B cell (primary cell): ENCODE measurements at regions not wholly inside any gene's neighbourhood (a gene's known extent, or its start where the extent isn't known, plus 50 kb on each side); places are given as distances from the start of the nearest gene placed in this dataset.

Experiments used
- ATAC-seq: fragments of 200-7000 bp; cut with Tn5 transposase; one replicate; pipeline ENCODE4 v1.10.0; 2021; ENCODE audit warnings: low read depth, mild to moderate bottlenecking, moderate number of reproducible peaks, moderate library complexity
- CTCF ChIA-PET: fragments of 350-600 bp; sonication (Branson Sonifier 250); formaldehyde crosslinking; loops from one replicate; lab custom pipeline; 2021; ENCODE audit warnings: antibody characterized with exemption, inconsistent platforms; lab: Charles Lee
- POLR2A ChIA-PET: fragments of 350-600 bp; sonication (Branson Sonifier 250); formaldehyde crosslinking; loops from one replicate; lab custom pipeline; 2021; ENCODE audit warnings: antibody characterized with exemption; lab: Charles Lee
- DNase-seq: peaks from one replicate; pipeline ENCODE4 v3.0.0; 2013
- H2AFZ ChIP-seq: 2 replicates; pipeline ENCODE4 v1.6.1; 2012; ENCODE audit warnings: mild to moderate bottlenecking, low read depth, low read length; ENCODE audit not compliant: insufficient read depth, poor library complexity, severe bottlenecking
- H3K27ac ChIP-seq, 2 donors: 1 replicate in 1 of 2; 2 replicates in 1 of 2; pipeline ENCODE4 v1.5.1; 2012 to 2013; ENCODE audit warnings: low read length in 2 of 2, mild to moderate bottlenecking in 2 of 2, moderate library complexity in 1 of 2
- H3K27me3 ChIP-seq, 4 experiments: fragments of 200-600 bp in 1 of 4; sonication (generic) in 1 of 4; replicated peaks in 1 of 4; 1 replicate in 2 of 4; 2 replicates in 2 of 4; pipeline versions ENCODE4 v1.6.1 to v1.7.0; 2013 to 2016; ENCODE audit warnings: low read length in 3 of 4, mild to moderate bottlenecking in 2 of 4, mixed read lengths in 1 of 4, moderate library complexity in 1 of 4; ENCODE audit not compliant: insufficient read depth in 4 of 4, control insufficient read depth in 3 of 4; ENCODE audit errors: control extremely low read depth in 1 of 4
- H3K36me3 ChIP-seq, 2 experiments: replicated peaks in 1 of 2; 1 replicate in 1 of 2; 2 replicates in 1 of 2; pipeline versions ENCODE4 v1.6.1 to v1.7.1; 2013; ENCODE audit warnings: low read length in 1 of 2; ENCODE audit not compliant: insufficient read depth in 2 of 2, control insufficient read depth in 1 of 2; ENCODE audit errors: control extremely low read depth in 1 of 2, extremely low read depth in 1 of 2
- H3K4me1 ChIP-seq, 2 donors: fragments of 200-600 bp in 1 of 2; sonication (generic) in 1 of 2; 1 replicate in 1 of 2; 2 replicates in 1 of 2; pipeline versions ENCODE4 v1.5.1 to v1.6.1; 2013 to 2017; ENCODE audit warnings: low read length in 2 of 2; ENCODE audit not compliant: control insufficient read depth in 2 of 2, insufficient read depth in 2 of 2
- H3K4me2 ChIP-seq: replicated peaks from 2 replicates; pipeline ENCODE3; 2012; ENCODE audit warnings: mild to moderate bottlenecking, low read depth, low read length; ENCODE audit not compliant: poor library complexity, severe bottlenecking
- H3K4me3 ChIP-seq, 5 experiments: fragments of 200-600 bp in 1 of 5; sonication (generic) in 1 of 5; 1 replicate in 3 of 5; 2 replicates in 2 of 5; pipeline versions ENCODE4 v1.5.1 to v1.7.0; 2011 to 2016; ENCODE audit warnings: low read length in 4 of 5, mild to moderate bottlenecking in 4 of 5, low read depth in 2 of 5, control low read depth in 1 of 5, moderate library complexity in 1 of 5; ENCODE audit not compliant: insufficient read depth in 1 of 5; ENCODE audit errors: control extremely low read depth in 1 of 5, extremely low read depth in 1 of 5
- H3K79me2 ChIP-seq: fragments of 200-600 bp; sonication (generic); one replicate; pipeline ENCODE4 v1.6.0; 2016; ENCODE audit warnings: low read length; ENCODE audit not compliant: control insufficient read depth, insufficient read depth
- H3K9ac ChIP-seq: fragments of 200-600 bp; sonication (generic); 2 replicates; pipeline ENCODE4 v1.6.1; 2017; ENCODE audit warnings: mild to moderate bottlenecking, low read length, moderate library complexity
- H3K9me3 ChIP-seq, 3 donors: one replicate each; pipeline versions ENCODE4 v1.6.1 to v1.7.1; 2013; ENCODE audit warnings: low read length in 2 of 3; ENCODE audit not compliant: control insufficient read depth in 2 of 3, insufficient read depth in 1 of 3; ENCODE audit errors: control extremely low read depth in 1 of 3
- H4K20me1 ChIP-seq: 2 replicates; pipeline ENCODE4 v1.6.0; 2012; ENCODE audit warnings: mild to moderate bottlenecking, low read length; ENCODE audit not compliant: insufficient read depth, control insufficient read depth, poor library complexity, severe bottlenecking
- H3K27ac Mint-ChIP-seq: one replicate; pipeline ENCODE4 v1.8.0; 2021; ENCODE audit warnings: mixed read lengths
- H3K27me3 Mint-ChIP-seq: one replicate; pipeline ENCODE4 v1.8.0; 2021; ENCODE audit warnings: mixed read lengths
- H3K4me1 Mint-ChIP-seq: one replicate; pipeline ENCODE4 v1.8.0; 2021; ENCODE audit warnings: mixed read lengths
- H3K4me3 Mint-ChIP-seq: one replicate; pipeline ENCODE4 v1.8.0; 2021; ENCODE audit warnings: mixed read lengths
- H3K9me3 Mint-ChIP-seq: one replicate; pipeline ENCODE4 v1.8.0; 2022; ENCODE audit warnings: mixed read lengths; ENCODE audit not compliant: insufficient read depth
- EZH2 ChIP-seq: IDR thresholded peaks from 2 replicates; pipeline ENCODE4 v1.6.1; 2012; ENCODE audit warnings: borderline replicate concordance, low read depth, mild to moderate bottlenecking, moderate library complexity, low read length; ENCODE audit not compliant: insufficient read depth, poor library complexity, severe bottlenecking
- WGBS: methylation state at CpG from one replicate; pipeline ENCODE4 v1.1.5; 2013; ENCODE audit warnings: missing lambda C conversion rate; ENCODE audit not compliant: insufficient coverage; 5-methylcytosine and 5-hydroxymethylcytosine counted together
- intact Hi-C: fragments of 100-400 bp; cut with micrococcal nuclease; formaldehyde crosslinking; loops from one replicate; pipeline ENCODE4 v1.10.0; 2022
- TF ChIP-seq, protein P1 (sequence below): fragments of 200-600 bp; IDR thresholded peaks from one replicate; pipeline ENCODE4 v1.8.0; 2022; ENCODE audit warnings: antibody characterized with exemption, mild to moderate bottlenecking

- no peak overlapping the region for H3K27ac Mint-ChIP-seq
- H3K4me3 ChIP-seq, result no peak overlapping the region
- no peaks in the 10 kb centered on the region for H3K36me3 ChIP-seq
- TF ChIP-seq EZH2, result no peak
- TF ChIP-seq, protein P1, sequence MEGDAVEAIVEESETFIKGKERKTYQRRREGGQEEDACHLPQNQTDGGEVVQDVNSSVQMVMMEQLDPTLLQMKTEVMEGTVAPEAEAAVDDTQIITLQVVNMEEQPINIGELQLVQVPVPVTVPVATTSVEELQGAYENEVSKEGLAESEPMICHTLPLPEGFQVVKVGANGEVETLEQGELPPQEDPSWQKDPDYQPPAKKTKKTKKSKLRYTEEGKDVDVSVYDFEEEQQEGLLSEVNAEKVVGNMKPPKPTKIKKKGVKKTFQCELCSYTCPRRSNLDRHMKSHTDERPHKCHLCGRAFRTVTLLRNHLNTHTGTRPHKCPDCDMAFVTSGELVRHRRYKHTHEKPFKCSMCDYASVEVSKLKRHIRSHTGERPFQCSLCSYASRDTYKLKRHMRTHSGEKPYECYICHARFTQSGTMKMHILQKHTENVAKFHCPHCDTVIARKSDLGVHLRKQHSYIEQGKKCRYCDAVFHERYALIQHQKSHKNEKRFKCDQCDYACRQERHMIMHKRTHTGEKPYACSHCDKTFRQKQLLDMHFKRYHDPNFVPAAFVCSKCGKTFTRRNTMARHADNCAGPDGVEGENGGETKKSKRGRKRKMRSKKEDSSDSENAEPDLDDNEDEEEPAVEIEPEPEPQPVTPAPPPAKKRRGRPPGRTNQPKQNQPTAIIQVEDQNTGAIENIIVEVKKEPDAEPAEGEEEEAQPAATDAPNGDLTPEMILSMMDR, result no peak
- no peaks in the 10 kb centered on the region for H3K4me1 ChIP-seq
- 93% methylated on average over 11 of the region's 11 CpGs for WGBS
- DNase-seq (no peak), ATAC-seq (no peak)
- intact Hi-C loops, result no loop called here
- POLR2A ChIA-PET, result no interaction called here
- H4K20me1 ChIP-seq, result no peaks in the 10 kb centered on the region
- H3K4me2 ChIP-seq, result no peak overlapping the region
- H3K9me3 ChIP-seq, result peaks cover 0 to 31% (median 0%) of the 10 kb centered on the region in 3 donors
- no peak overlapping the region for H3K9ac ChIP-seq
- H3K4me3 Mint-ChIP-seq, result no peak overlapping the region
- H3K27me3 Mint-ChIP-seq, result no peaks in the 10 kb centered on the region
- no peak overlapping the region for H2AFZ ChIP-seq
- no peak overlapping the region for H3K27ac ChIP-seq
- no peaks in the 10 kb centered on the region for H3K79me2 ChIP-seq
- no peaks in the 10 kb centered on the region for H3K27me3 ChIP-seq
- CTCF ChIA-PET, result no interaction called here
- H3K9me3 Mint-ChIP-seq, result peaks cover 6% of the 10 kb centered on the region
- H3K4me1 Mint-ChIP-seq, result no peaks in the 10 kb centered on the region
Observed at GRCh38 chr19:28981518-28981917, 231.4 kb downstream of the UQCRFS1 start.

DNA sequence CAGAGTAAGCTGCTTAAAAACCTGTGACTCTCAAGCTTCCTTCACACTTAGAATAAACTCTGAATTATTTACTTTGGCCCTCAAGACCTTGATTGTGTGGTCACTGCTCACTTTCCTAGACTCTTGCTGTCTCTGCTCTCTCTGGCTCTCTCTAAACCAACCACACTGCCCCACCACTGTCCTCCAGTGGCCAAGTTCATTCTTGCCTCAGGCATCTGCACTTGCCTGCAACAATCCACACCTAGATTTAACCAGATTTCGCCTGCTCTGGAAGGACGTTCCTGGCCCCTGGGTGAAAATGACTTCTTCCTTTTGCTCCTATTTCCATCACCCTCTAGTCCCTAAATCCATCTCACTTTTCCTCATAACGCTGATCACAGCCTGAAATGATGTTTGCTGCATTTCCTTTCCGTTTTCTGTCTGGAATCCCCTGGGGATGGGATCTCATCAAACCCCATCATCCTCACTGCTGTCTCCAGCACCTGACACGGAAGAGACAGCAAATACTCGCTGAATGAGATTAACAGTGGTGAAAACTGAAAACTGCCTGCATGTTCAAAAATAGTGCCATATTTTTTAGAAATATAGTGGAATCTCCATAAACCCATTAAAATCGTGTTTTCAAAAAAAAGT is 232.6 kb downstream of the UQCRFS1 start:
- WGBS, result 63% methylated on average over 4 of the region's 7 CpGs
- DNase-seq, result no peak
- TF ChIP-seq EZH2, result no peak
- TF ChIP-seq, protein P1, result no peak
- no peaks in the 10 kb centered on the region for H3K79me2 ChIP-seq
- no peaks in the 10 kb centered on the region for H3K27me3 ChIP-seq
- ChIA-PET POLR2A (no interaction called here), CTCF (interaction anchor here (0.7 kb wide), 1 partner anchor 597 kb away, joined by 3 read pairs; no protein-coding TSS in a partner anchor)
- H3K4me3 ChIP-seq, result no peak overlapping the region
- peaks cover 6% of the 10 kb centered on the region for H3K9me3 Mint-ChIP-seq
- no peaks in the 10 kb centered on the region for H3K27me3 Mint-ChIP-seq
- no peaks in the 10 kb centered on the region for H3K4me1 Mint-ChIP-seq
- H3K9ac ChIP-seq, result no peak overlapping the region
- no peak overlapping the region for H3K4me2 ChIP-seq
- H4K20me1 ChIP-seq, result no peaks in the 10 kb centered on the region
- H3K4me3 Mint-ChIP-seq, result no peak overlapping the region
- no peak overlapping the region for H3K27ac ChIP-seq
- no peak overlapping the region for H3K27ac Mint-ChIP-seq
- no peaks in the 10 kb centered on the region for H3K4me1 ChIP-seq
- H3K36me3 ChIP-seq, result no peaks in the 10 kb centered on the region
- peaks cover 0 to 29% (median 0%) of the 10 kb centered on the region in 3 donors for H3K9me3 ChIP-seq
- intact Hi-C loops, result no loop called here
- no peak for ATAC-seq
- no peak overlapping the region for H2AFZ ChIP-seq
